ENCODE measurements at regions not wholly inside any gene's neighbourhood (a gene's known extent, or its start where the extent isn't known, plus 50 kb on each side); places are given as distances from the start of the nearest gene placed in this dataset.
A peak's percentile ranks its signal among the peaks of the same experiment; 100 is the strongest.

GRCh38 chr22:49587987-49588386 is 239.7 kb downstream of the BRD1 start:
- Histone ChIP-seq H3K27ac (ENCODE audit: poor library complexity, severe bottlenecking) (no peak overlapping the region), H3K27me3 (ENCODE audit: insufficient read depth, poor library complexity, severe bottlenecking) (no peaks in the 10 kb centered on the region), H3K4me3 (ENCODE audit: severe bottlenecking) (no peak overlapping the region), H3K4me1 (ENCODE audit: insufficient read depth, poor library complexity, severe bottlenecking) (no peaks in the 10 kb centered on the region), H3K36me3 (ENCODE audit: low read depth) (no peaks in the 10 kb centered on the region), H3K9me3 (ENCODE audit: severe bottlenecking) (peaks cover 3% of the 10 kb centered on the region)
- TF ChIP-seq, protein P1, sequence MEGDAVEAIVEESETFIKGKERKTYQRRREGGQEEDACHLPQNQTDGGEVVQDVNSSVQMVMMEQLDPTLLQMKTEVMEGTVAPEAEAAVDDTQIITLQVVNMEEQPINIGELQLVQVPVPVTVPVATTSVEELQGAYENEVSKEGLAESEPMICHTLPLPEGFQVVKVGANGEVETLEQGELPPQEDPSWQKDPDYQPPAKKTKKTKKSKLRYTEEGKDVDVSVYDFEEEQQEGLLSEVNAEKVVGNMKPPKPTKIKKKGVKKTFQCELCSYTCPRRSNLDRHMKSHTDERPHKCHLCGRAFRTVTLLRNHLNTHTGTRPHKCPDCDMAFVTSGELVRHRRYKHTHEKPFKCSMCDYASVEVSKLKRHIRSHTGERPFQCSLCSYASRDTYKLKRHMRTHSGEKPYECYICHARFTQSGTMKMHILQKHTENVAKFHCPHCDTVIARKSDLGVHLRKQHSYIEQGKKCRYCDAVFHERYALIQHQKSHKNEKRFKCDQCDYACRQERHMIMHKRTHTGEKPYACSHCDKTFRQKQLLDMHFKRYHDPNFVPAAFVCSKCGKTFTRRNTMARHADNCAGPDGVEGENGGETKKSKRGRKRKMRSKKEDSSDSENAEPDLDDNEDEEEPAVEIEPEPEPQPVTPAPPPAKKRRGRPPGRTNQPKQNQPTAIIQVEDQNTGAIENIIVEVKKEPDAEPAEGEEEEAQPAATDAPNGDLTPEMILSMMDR (IDR thresholded peaks at IDR 0.05; ENCODE audit: poor library complexity, severe bottlenecking), result no peak
- ATAC-seq (ENCODE audit: low read depth) (no peak), DNase-seq (ENCODE audit: low spot score) (no peak)

- H3K9me3 ChIP-seq (ENCODE audit: severe bottlenecking), result peaks cover 3% of the 10 kb centered on the region
- H3K4me3 ChIP-seq (ENCODE audit: severe bottlenecking), result no peak overlapping the region
- DNase-seq (ENCODE audit: low spot score) (peak; percentile 44), ATAC-seq (ENCODE audit: low read depth) (no peak)
- no peaks in the 10 kb centered on the region for H3K27me3 ChIP-seq (ENCODE audit: insufficient read depth, poor library complexity, severe bottlenecking)
- H3K36me3 ChIP-seq (ENCODE audit: low read depth), result no peaks in the 10 kb centered on the region
- H3K4me1 ChIP-seq (ENCODE audit: insufficient read depth, poor library complexity, severe bottlenecking), result no peaks in the 10 kb centered on the region
- TF ChIP-seq, protein P1 (IDR thresholded peaks at IDR 0.05; ENCODE audit: poor library complexity, severe bottlenecking), result no peak
- no peak overlapping the region for H3K27ac ChIP-seq (ENCODE audit: poor library complexity, severe bottlenecking)
These were observed 240.3 kb downstream of the BRD1 start for GRCh38 chr22:49587421-49587820.

DNA sequence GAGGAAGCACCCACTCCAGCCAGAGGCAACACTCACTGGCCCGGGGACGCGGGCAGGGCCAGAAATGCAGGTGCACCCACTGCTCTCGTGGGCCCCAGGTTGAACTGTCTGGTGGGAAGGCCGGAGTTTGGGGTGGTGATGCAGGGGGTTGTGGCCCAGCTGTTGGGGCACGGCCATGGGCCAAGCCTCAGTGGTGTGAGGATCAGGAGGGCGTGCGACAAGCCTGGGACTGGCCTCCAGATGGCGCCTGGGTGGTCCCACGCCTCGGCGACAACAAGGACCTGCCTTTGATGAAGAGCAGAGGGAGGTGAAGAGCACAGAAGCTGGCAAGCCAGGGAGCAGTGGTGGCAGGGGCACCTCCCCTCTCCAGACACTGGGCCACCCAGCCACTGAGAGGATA is 240.8 kb downstream of the BRD1 start:
- Histone ChIP-seq H3K27me3 (ENCODE audit: insufficient read depth, poor library complexity, severe bottlenecking) (no peaks in the 10 kb centered on the region), H3K4me1 (ENCODE audit: insufficient read depth, poor library complexity, severe bottlenecking) (no peaks in the 10 kb centered on the region), H3K4me3 (ENCODE audit: severe bottlenecking) (no peak overlapping the region), H3K36me3 (ENCODE audit: low read depth) (no peaks in the 10 kb centered on the region), H3K27ac (ENCODE audit: poor library complexity, severe bottlenecking) (no peak overlapping the region), H3K9me3 (ENCODE audit: severe bottlenecking) (peaks cover 3% of the 10 kb centered on the region)
- ATAC-seq (ENCODE audit: low read depth) (no peak), DNase-seq (ENCODE audit: low spot score) (peak; percentile 30)
- TF ChIP-seq, protein P1 (IDR thresholded peaks at IDR 0.05; ENCODE audit: poor library complexity, severe bottlenecking), result no peak

GRCh38 chr22:49586244-49586748 is 241.4 kb downstream of the BRD1 start:
- TF ChIP-seq, protein P1 (IDR thresholded peaks at IDR 0.05; ENCODE audit: poor library complexity, severe bottlenecking), result no peak
- Histone ChIP-seq H3K4me1 (ENCODE audit: insufficient read depth, poor library complexity, severe bottlenecking) (no peaks in the 10 kb centered on the region), H3K27me3 (ENCODE audit: insufficient read depth, poor library complexity, severe bottlenecking) (no peaks in the 10 kb centered on the region), H3K36me3 (ENCODE audit: low read depth) (no peaks in the 10 kb centered on the region), H3K27ac (ENCODE audit: poor library complexity, severe bottlenecking) (no peak overlapping the region), H3K4me3 (ENCODE audit: severe bottlenecking) (no peak overlapping the region), H3K9me3 (ENCODE audit: severe bottlenecking) (peaks cover 3% of the 10 kb centered on the region)
- ATAC-seq (ENCODE audit: low read depth) (no peak), DNase-seq (ENCODE audit: low spot score) (no peak)

DNA sequence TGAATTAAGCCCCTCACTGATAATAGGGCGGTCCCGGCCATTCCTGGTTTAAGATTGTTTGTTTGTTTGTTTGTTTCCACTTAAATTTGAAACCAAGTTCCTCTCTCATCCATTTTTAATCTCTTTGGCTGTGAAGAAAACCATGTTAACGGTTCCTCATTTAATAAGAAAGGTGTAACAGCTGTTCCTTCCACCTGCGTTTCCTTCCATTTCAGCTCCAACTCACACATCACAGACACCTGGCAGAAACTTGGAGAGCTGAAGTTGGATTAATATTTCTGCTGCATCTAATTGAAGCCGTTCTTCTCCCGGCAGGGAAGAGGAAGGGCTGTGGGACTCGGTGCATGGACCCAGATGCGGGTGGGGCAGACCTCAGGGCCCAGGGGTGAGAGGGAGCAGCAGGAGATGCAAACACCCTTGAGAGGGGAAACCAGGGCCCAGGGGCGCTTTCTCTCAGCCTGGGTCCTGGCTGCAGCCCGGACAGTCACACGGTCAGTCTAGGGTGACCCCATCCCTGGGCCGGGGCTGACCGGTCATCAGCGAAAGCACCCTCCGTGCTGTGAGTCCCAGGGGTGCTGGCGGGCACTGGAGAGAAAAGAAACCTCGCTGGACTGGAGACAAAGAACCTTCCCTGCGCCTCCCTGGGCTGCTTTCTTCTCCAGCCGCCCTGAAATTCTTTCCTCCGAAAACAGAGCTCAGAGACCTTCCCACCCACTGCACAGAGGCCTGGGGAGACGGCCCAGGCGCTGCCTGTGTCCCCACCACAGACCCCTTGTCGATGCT is 242.0 kb downstream of the BRD1 start:
- H3K27ac ChIP-seq (ENCODE audit: poor library complexity, severe bottlenecking), result no peak overlapping the region
- H3K4me3 ChIP-seq (ENCODE audit: severe bottlenecking), result no peak overlapping the region
- DNase-seq (ENCODE audit: low spot score), result no peak
- H3K36me3 ChIP-seq (ENCODE audit: low read depth), result no peaks in the 10 kb centered on the region
- no peak for ATAC-seq (ENCODE audit: low read depth)
- no peaks in the 10 kb centered on the region for H3K27me3 ChIP-seq (ENCODE audit: insufficient read depth, poor library complexity, severe bottlenecking)
- H3K4me1 ChIP-seq (ENCODE audit: insufficient read depth, poor library complexity, severe bottlenecking), result no peaks in the 10 kb centered on the region
- TF ChIP-seq, protein P1 (IDR thresholded peaks at IDR 0.05; ENCODE audit: poor library complexity, severe bottlenecking), result no peak
- H3K9me3 ChIP-seq (ENCODE audit: severe bottlenecking), result peaks cover 3% of the 10 kb centered on the region
